ENCODE measurements at regions not wholly inside any gene's neighbourhood (a gene's known extent, or its start where the extent isn't known, plus 50 kb on each side); places are given as distances from the start of the nearest gene placed in this dataset.

- ChIA-PET CTCF (no interaction called here), POLR2A (no interaction called here)
- FAIRE-seq (no peak), ATAC-seq (no peak), DNase-seq (ENCODE audit: low read depth in 1 of 2, low spot score in 1 of 2) (no peak)
- WGBS (ENCODE audit: missing lambda C conversion rate), result 84% methylated on average over 1 of the region's 1 CpG
- no peak overlapping the region for H3K27ac ChIP-seq
- no peaks in the 10 kb centered on the region for H3K4me1 ChIP-seq
- H3K4me3 ChIP-seq, result no peak overlapping the region
- TF ChIP-seq HDAC2 (IDR thresholded peaks at IDR 0.05) (no peak), BCL3 (IDR thresholded peaks at IDR 0.05) (no peak), CBX2 (IDR thresholded peaks at IDR 0.05; ENCODE audit: borderline replicate concordance, low read depth) (no peak), KDM5A (IDR thresholded peaks at IDR 0.05) (no peak), HMGXB4 (CRISPR knock-in tag; IDR thresholded peaks at IDR 0.05; ENCODE audit: borderline replicate concordance) (no peak), HOXB5 (CRISPR knock-in tag; IDR thresholded peaks at IDR 0.05) (no peak), POLR2AphosphoS2 (conservative IDR thresholded peaks at IDR 0.05; ENCODE audit: low read length) (no peak), FOSL2 (IDR thresholded peaks at IDR 0.05) (no peak), FOSL2 (CRISPR knock-in tag; IDR thresholded peaks at IDR 0.05) (no peak), ATOH8 (CRISPR knock-in tag; IDR thresholded peaks at IDR 0.05; ENCODE audit: low read depth) (no peak), NFE2L2 (conservative IDR thresholded peaks at IDR 0.05; ENCODE audit: low read length) (no peak), RARB (CRISPR knock-in tag; IDR thresholded peaks at IDR 0.05) (no peak), PHF8 (IDR thresholded peaks at IDR 0.05; ENCODE audit: borderline replicate concordance, low read depth) (no peak), HOXA7 (CRISPR knock-in tag; IDR thresholded peaks at IDR 0.05) (no peak), ESRRA (IDR thresholded peaks at IDR 0.05; ENCODE audit: borderline replicate concordance, low read length) (no peak), NPAS2 (CRISPR knock-in tag; IDR thresholded peaks at IDR 0.05; ENCODE audit: borderline replicate concordance) (no peak), PBX3 (IDR thresholded peaks at IDR 0.05) (no peak), REST (IDR thresholded peaks at IDR 0.05) (no peak)
- peaks cover 2% of the 10 kb centered on the region; the same call in 1 of the 3 replicates for H3K9me3 ChIP-seq
- H3K4me2 ChIP-seq, result no peak overlapping the region
Observed at GRCh38 chr11:36974771-36975170, 376.7 kb upstream of the RAG2 start.

- Histone ChIP-seq H3K4me2 (no peak overlapping the region), H3K9me3 (no peaks in the 10 kb centered on the region), H3K4me3 (no peak overlapping the region), H3K27ac (no peak overlapping the region), H3K4me1 (no peaks in the 10 kb centered on the region)
- FAIRE-seq (no peak), ATAC-seq (no peak), DNase-seq (ENCODE audit: low read depth in 1 of 2, low spot score in 1 of 2) (no peak)
- ChIA-PET CTCF (no interaction called here), POLR2A (no interaction called here)
- TF ChIP-seq MAX (IDR thresholded peaks at IDR 0.05), result no peak
- no peak for TF ChIP-seq CHD2 (IDR thresholded peaks at IDR 0.05; ENCODE audit: low read length, partially characterized antibody)
- TF ChIP-seq NR3C1 (IDR thresholded peaks at IDR 0.05), result no peak
- no peak for TF ChIP-seq REST (IDR thresholded peaks at IDR 0.05)
- no peak for TF ChIP-seq HES2 (IDR thresholded peaks at IDR 0.05)
- no peak for TF ChIP-seq RCOR1 (IDR thresholded peaks at IDR 0.05; ENCODE audit: low read depth, low read length)
- no peak for TF ChIP-seq HOXA7 (CRISPR knock-in tag; IDR thresholded peaks at IDR 0.05)
- no peak for TF ChIP-seq CHD4 (IDR thresholded peaks at IDR 0.05; ENCODE audit: borderline replicate concordance)
- TF ChIP-seq HEYL (CRISPR knock-in tag; IDR thresholded peaks at IDR 0.05), result no peak
- no peak for TF ChIP-seq FOSB (CRISPR knock-in tag; IDR thresholded peaks at IDR 0.05)
- TF ChIP-seq SMC3 (IDR thresholded peaks at IDR 0.05), result no peak
Observed at GRCh38 chr11:36953976-36954375, 355.9 kb upstream of the RAG2 start.
